ENCODE measurements at regions not wholly inside any gene's neighbourhood (a gene's known extent, or its start where the extent isn't known, plus 50 kb on each side); places are given as distances from the start of the nearest gene placed in this dataset.

DNA sequence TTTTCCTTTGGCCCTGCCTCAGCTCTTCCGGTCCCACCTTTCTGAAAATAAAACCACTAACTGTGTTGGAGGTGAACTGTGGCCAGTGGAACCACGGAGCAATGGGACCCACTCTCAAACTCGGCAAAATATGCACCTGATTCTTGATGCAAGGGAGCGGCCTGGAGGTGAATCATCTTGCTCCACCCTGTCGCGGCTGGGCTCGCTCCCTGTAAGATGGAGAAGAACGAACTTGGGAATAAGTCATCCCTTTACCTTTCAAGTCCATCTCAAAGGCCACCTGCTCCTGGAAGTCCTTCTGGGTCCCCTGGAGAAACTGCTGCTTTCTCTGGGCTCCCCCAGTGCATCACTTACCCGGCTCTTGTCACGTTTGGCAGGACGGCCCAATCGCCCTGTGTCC is 309.9 kb downstream of the BCL11B start:
- no peak for ATAC-seq (ENCODE audit: low read depth)
- H3K18ac ChIP-seq (ENCODE audit: low read depth, low read length): no peak overlapping the region
- in situ Hi-C loops (cut with MboI; ENCODE audit: low sequenced_read_pairs): no loop called here

More for the DNA sequence above, 309.9 kb downstream of the BCL11B start:
- POLR2A ChIA-PET (ENCODE audit: unreplicated experiment): no interaction called here
- no peak overlapping the region for H3K4ac ChIP-seq (ENCODE audit: low read depth, low read length)
- no peak for DNase-seq
- dilution Hi-C loops (cut with HindIII; ENCODE audit: low sequenced_read_pairs, unreplicated experiment): no loop called here
- H3K4me2 ChIP-seq (ENCODE audit: low read depth, low read length): no peak overlapping the region
- no peak overlapping the region for H2AK5ac ChIP-seq (ENCODE audit: low read depth, low read length)
- H3K56ac ChIP-seq (ENCODE audit: extremely low read depth, insufficient read depth, low read length): no peak overlapping the region
- no peak overlapping the region for H2AFZ ChIP-seq (replicated peaks; ENCODE audit: low read length, poor library complexity)
- 60% methylated on average over 1 of the region's 12 CpGs; no CpG with 5 or more reads in 1 of the 2 experiments for WGBS, 2 experiments (ENCODE audit: extremely low coverage in 2 of 2, insufficient read length in 1 of 2)
- H3K27me3 ChIP-seq (ENCODE audit: control insufficient read depth, insufficient read depth, low read length): no peaks in the 10 kb centered on the region
- no peak overlapping the region for H2BK120ac ChIP-seq (ENCODE audit: low read depth, low read length)
- no peak overlapping the region for H3K14ac ChIP-seq (replicated peaks; ENCODE audit: low read depth, low read length)
- H3K27ac ChIP-seq (ENCODE audit: insufficient read depth, low read length): no peak overlapping the region
- no peaks in the 10 kb centered on the region for H3K79me1 ChIP-seq (ENCODE audit: low read depth in 1 of 2, low read length in 2 of 2)
- H2BK20ac ChIP-seq (ENCODE audit: low read depth, low read length): no peak overlapping the region
- CTCF ChIA-PET: no interaction called here
- intact Hi-C loops (cut with micrococcal nuclease): no loop called here
- no peak overlapping the region for H2BK15ac ChIP-seq (ENCODE audit: low read depth, low read length)
- H2AK9ac ChIP-seq (replicated peaks; ENCODE audit: low read depth, low read length, poor library complexity): no peak overlapping the region
- no peak overlapping the region for H4K8ac ChIP-seq (ENCODE audit: low read depth in 2 of 2, low read length in 2 of 2)
- no peak overlapping the region for H3K9ac ChIP-seq (ENCODE audit: low read depth, low read length)
- H3K4me1 ChIP-seq (ENCODE audit: control insufficient read depth, insufficient read depth, low read length): no peaks in the 10 kb centered on the region
- peaks cover 55% of the 10 kb centered on the region for H3K9me3 ChIP-seq (ENCODE audit: control insufficient read depth, insufficient read depth, low read length)
- no peak overlapping the region for H3K4me3 ChIP-seq (ENCODE audit: insufficient read depth, low read depth, low read length)
- no peaks in the 10 kb centered on the region for H4K20me1 ChIP-seq (ENCODE audit: insufficient read depth, low read length)
- TF ChIP-seq CHD1 (IDR thresholded peaks at IDR 0.05; ENCODE audit: low read depth, low read length) (no peak), NFE2L2 (IDR thresholded peaks at IDR 0.05; ENCODE audit: low read depth, low read length) (no peak), RCOR1 (IDR thresholded peaks at IDR 0.05; ENCODE audit: insufficient replicate concordance, low read length) (no peak), MAFK (IDR thresholded peaks at IDR 0.05; ENCODE audit: low read depth, low read length) (no peak), MAZ (IDR thresholded peaks at IDR 0.05; ENCODE audit: borderline replicate concordance, low read depth, low read length) (no peak), POLR2A (IDR thresholded peaks at IDR 0.05; ENCODE audit: low read depth, low read length) (no peak), SMC3 (IDR thresholded peaks at IDR 0.05; ENCODE audit: low read depth, low read length) (no peak), BHLHE40 (IDR thresholded peaks at IDR 0.05; ENCODE audit: low read depth, low read length) (no peak), MXI1 (IDR thresholded peaks at IDR 0.05; ENCODE audit: borderline replicate concordance, low read depth, low read length) (no peak), CEBPB (IDR thresholded peaks at IDR 0.05; ENCODE audit: low read depth, low read length) (no peak), FOS (IDR thresholded peaks at IDR 0.05; ENCODE audit: low read depth, low read length) (no peak), RFX5 (IDR thresholded peaks at IDR 0.05; ENCODE audit: low read depth, low read length) (no peak), RAD21 (IDR thresholded peaks at IDR 0.05; ENCODE audit: low read length) (no peak)
- TF ChIP-seq, protein P1, sequence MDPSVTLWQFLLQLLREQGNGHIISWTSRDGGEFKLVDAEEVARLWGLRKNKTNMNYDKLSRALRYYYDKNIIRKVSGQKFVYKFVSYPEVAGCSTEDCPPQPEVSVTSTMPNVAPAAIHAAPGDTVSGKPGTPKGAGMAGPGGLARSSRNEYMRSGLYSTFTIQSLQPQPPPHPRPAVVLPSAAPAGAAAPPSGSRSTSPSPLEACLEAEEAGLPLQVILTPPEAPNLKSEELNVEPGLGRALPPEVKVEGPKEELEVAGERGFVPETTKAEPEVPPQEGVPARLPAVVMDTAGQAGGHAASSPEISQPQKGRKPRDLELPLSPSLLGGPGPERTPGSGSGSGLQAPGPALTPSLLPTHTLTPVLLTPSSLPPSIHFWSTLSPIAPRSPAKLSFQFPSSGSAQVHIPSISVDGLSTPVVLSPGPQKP (IDR thresholded peaks at IDR 0.05; ENCODE audit: borderline replicate concordance, low read depth, low read length): no peak
- TF ChIP-seq, protein P2, sequence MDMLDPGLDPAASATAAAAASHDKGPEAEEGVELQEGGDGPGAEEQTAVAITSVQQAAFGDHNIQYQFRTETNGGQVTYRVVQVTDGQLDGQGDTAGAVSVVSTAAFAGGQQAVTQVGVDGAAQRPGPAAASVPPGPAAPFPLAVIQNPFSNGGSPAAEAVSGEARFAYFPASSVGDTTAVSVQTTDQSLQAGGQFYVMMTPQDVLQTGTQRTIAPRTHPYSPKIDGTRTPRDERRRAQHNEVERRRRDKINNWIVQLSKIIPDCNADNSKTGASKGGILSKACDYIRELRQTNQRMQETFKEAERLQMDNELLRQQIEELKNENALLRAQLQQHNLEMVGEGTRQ (IDR thresholded peaks at IDR 0.05; ENCODE audit: low read depth, low read length): no peak
- TF ChIP-seq, protein P3, sequence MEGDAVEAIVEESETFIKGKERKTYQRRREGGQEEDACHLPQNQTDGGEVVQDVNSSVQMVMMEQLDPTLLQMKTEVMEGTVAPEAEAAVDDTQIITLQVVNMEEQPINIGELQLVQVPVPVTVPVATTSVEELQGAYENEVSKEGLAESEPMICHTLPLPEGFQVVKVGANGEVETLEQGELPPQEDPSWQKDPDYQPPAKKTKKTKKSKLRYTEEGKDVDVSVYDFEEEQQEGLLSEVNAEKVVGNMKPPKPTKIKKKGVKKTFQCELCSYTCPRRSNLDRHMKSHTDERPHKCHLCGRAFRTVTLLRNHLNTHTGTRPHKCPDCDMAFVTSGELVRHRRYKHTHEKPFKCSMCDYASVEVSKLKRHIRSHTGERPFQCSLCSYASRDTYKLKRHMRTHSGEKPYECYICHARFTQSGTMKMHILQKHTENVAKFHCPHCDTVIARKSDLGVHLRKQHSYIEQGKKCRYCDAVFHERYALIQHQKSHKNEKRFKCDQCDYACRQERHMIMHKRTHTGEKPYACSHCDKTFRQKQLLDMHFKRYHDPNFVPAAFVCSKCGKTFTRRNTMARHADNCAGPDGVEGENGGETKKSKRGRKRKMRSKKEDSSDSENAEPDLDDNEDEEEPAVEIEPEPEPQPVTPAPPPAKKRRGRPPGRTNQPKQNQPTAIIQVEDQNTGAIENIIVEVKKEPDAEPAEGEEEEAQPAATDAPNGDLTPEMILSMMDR (conservative IDR thresholded peaks at IDR 0.05; ENCODE audit: low read depth, low read length): no peak
- no TSS peak for BruUV-seq (replicated peaks)
- no peak overlapping the region for H4K5ac ChIP-seq (ENCODE audit: low read depth, low read length)
- no peak overlapping the region for H3K23ac ChIP-seq (ENCODE audit: low read depth, low read length)
- H4K91ac ChIP-seq (ENCODE audit: insufficient read depth, low read depth, low read length): no peak overlapping the region
- H3K36me3 ChIP-seq (ENCODE audit: control insufficient read depth, insufficient read depth, low read length): no peaks in the 10 kb centered on the region
- no peak overlapping the region for H2BK5ac ChIP-seq (ENCODE audit: low read depth, low read length, poor library complexity, severe bottlenecking)
- H3K9me1 ChIP-seq (ENCODE audit: insufficient read depth, low read length): no peaks in the 10 kb centered on the region

Data from IMR-90 (cell line).